ENCODE measurements at regions not wholly inside any gene's neighbourhood (a gene's known extent, or its start where the extent isn't known, plus 50 kb on each side); places are given as distances from the start of the nearest gene placed in this dataset.

DNA sequence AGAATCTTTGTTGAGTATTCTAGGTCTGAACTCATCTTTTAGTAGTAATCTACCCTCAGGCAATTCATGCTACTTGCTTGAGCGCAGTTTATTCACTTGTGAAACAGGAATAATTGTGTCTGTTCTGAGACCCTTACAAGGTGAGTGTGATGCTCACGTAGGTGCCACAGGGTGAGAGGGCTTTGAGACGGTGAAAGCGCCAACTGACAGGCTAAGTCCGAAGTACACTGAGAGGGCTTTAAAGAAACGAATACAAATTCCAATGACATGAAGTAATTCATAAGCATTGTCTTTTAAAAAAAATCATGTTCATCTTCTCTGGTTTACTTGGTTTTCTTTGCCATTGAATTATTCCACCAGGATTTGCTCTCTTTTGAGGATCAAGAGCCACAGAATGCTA, 393.7 kb upstream of the RGMA start:
- no peak for DNase-seq
- Histone ChIP-seq H3K36me3 (replicated peaks in 1 of 2; ENCODE audit: control insufficient read depth in 1 of 2, insufficient read depth in 2 of 2, low read length in 1 of 2) (no peaks in the 10 kb centered on the region), H3K4me1 (ENCODE audit: control insufficient read depth in 1 of 2, insufficient read depth in 2 of 2, low read depth in 1 of 2, low read length in 1 of 2) (peaks cover 0 to 2% of the 10 kb centered on the region in 2 experiments; a peak in 2 of 4 replicates), H3K9me2 (no peaks in the 10 kb centered on the region), H4K20me1 (ENCODE audit: insufficient read depth) (no peaks in the 10 kb centered on the region), H3K9me3 (no peaks in the 10 kb centered on the region), H3K79me2 (ENCODE audit: insufficient read depth) (no peaks in the 10 kb centered on the region), H3K27me3 (ENCODE audit: insufficient read depth) (no peaks in the 10 kb centered on the region), H3K4me3 (ENCODE audit: low read depth in 2 of 2, low read length in 1 of 2) (no peak overlapping the region), H3K4me2 (no peak overlapping the region), H2AFZ (ENCODE audit: low read depth) (no peak overlapping the region), H3K9ac (no peak overlapping the region), H3K27ac (ENCODE audit: low read depth in 2 of 2, low read length in 1 of 2) (no peak overlapping the region), H3F3A (replicated peaks; ENCODE audit: insufficient read depth) (no peaks in the 10 kb centered on the region)
- ChIA-PET POLR2A (no interaction called here), CTCF (no interaction called here)
- 39% methylated on average over 6 of the region's 6 CpGs for WGBS (ENCODE audit: low lambda C conversion rate)
- TF ChIP-seq TCF12 (IDR thresholded peaks at IDR 0.05): no peak
- TF ChIP-seq MEF2A (IDR thresholded peaks at IDR 0.05; ENCODE audit: borderline replicate concordance, low read depth): no peak
- TF ChIP-seq, protein P1, sequence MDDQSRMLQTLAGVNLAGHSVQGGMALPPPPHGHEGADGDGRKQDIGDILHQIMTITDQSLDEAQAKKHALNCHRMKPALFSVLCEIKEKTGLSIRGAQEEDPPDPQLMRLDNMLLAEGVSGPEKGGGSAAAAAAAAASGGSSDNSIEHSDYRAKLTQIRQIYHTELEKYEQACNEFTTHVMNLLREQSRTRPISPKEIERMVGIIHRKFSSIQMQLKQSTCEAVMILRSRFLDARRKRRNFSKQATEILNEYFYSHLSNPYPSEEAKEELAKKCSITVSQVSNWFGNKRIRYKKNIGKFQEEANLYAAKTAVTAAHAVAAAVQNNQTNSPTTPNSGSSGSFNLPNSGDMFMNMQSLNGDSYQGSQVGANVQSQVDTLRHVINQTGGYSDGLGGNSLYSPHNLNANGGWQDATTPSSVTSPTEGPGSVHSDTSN (IDR thresholded peaks at IDR 0.05): no peak
- no peak for TF ChIP-seq FOSL2 (IDR thresholded peaks at IDR 0.05; ENCODE audit: borderline replicate concordance, low read depth)
- no peak for TF ChIP-seq JUND (IDR thresholded peaks at IDR 0.05)
- no peak for TF ChIP-seq RFX5 (IDR thresholded peaks at IDR 0.05; ENCODE audit: low read length)
- TF ChIP-seq GATA2 (CRISPR knock-in tag; IDR thresholded peaks at IDR 0.05): no peak
- TF ChIP-seq, protein P2, sequence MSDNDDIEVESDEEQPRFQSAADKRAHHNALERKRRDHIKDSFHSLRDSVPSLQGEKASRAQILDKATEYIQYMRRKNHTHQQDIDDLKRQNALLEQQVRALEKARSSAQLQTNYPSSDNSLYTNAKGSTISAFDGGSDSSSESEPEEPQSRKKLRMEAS (IDR thresholded peaks at IDR 0.05; ENCODE audit: low read depth): no peak
- no peak for TF ChIP-seq EZH2phosphoT487 (IDR thresholded peaks at IDR 0.05; ENCODE audit: borderline replicate concordance, low read depth)
- no peak for TF ChIP-seq ELF1 (IDR thresholded peaks at IDR 0.05)
- TF ChIP-seq NFIC (IDR thresholded peaks at IDR 0.05; ENCODE audit: borderline replicate concordance): no peak
- TF ChIP-seq CHD2 (IDR thresholded peaks at IDR 0.05; ENCODE audit: low read length, partially characterized antibody): no peak
- TF ChIP-seq POLR2AphosphoS5 (IDR thresholded peaks at IDR 0.05; ENCODE audit: low read depth, low read length): no peak
- TF ChIP-seq RAD21 (IDR thresholded peaks at IDR 0.05; ENCODE audit: low read length): no peak
- no peak for TF ChIP-seq MXI1 (IDR thresholded peaks at IDR 0.05; ENCODE audit: low read depth, low read length)
- no peak for TF ChIP-seq TAF1 (IDR thresholded peaks at IDR 0.05; ENCODE audit: borderline replicate concordance, low read depth, low read length)
- no peak for TF ChIP-seq RCOR1 (IDR thresholded peaks at IDR 0.05; ENCODE audit: low read length)
- TF ChIP-seq, protein P3, sequence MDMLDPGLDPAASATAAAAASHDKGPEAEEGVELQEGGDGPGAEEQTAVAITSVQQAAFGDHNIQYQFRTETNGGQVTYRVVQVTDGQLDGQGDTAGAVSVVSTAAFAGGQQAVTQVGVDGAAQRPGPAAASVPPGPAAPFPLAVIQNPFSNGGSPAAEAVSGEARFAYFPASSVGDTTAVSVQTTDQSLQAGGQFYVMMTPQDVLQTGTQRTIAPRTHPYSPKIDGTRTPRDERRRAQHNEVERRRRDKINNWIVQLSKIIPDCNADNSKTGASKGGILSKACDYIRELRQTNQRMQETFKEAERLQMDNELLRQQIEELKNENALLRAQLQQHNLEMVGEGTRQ (IDR thresholded peaks at IDR 0.05; ENCODE audit: borderline replicate concordance, low read depth, low read length): no peak
- TF ChIP-seq, protein P4, sequence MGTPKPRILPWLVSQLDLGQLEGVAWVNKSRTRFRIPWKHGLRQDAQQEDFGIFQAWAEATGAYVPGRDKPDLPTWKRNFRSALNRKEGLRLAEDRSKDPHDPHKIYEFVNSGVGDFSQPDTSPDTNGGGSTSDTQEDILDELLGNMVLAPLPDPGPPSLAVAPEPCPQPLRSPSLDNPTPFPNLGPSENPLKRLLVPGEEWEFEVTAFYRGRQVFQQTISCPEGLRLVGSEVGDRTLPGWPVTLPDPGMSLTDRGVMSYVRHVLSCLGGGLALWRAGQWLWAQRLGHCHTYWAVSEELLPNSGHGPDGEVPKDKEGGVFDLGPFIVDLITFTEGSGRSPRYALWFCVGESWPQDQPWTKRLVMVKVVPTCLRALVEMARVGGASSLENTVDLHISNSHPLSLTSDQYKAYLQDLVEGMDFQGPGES (IDR thresholded peaks at IDR 0.05; ENCODE audit: low read depth, low read length): no peak

Measured in SK-N-SH (cell line).